KMS-11 (cell line): ENCODE measurements at regions not wholly inside any gene's neighbourhood (a gene's known extent, or its start where the extent isn't known, plus 50 kb on each side); places are given as distances from the start of the nearest gene placed in this dataset.

Experiments
- H2AFZ ChIP-seq: fragments of 200-600 bp; sonication (generic); 2 replicates; pipeline ENCODE4 v1.6.1; 2016; ENCODE audit warnings: antibody characterized with exemption, mixed run types, low read depth
- H3K27ac ChIP-seq: fragments of 200-600 bp; sonication (generic); 2 replicates; pipeline ENCODE4 v1.6.1; 2016; ENCODE audit warnings: mild to moderate bottlenecking, mixed run types
- H3K27me3 ChIP-seq: fragments of 200-600 bp; sonication (generic); 2 replicates; pipeline ENCODE4 v1.6.1; 2017; ENCODE audit warnings: mild to moderate bottlenecking, low read depth, mixed run types, moderate library complexity; ENCODE audit not compliant: insufficient read depth
- H3K36me3 ChIP-seq: fragments of 200-600 bp; sonication (generic); 2 replicates; pipeline ENCODE4 v1.6.1; 2017; ENCODE audit warnings: mild to moderate bottlenecking, mixed run types; ENCODE audit not compliant: insufficient read depth
- H3K4me1 ChIP-seq: fragments of 200-600 bp; sonication (generic); 2 replicates; pipeline ENCODE4 v1.6.1; 2016; ENCODE audit warnings: mild to moderate bottlenecking, low read depth, mixed run types; ENCODE audit not compliant: poor library complexity, severe bottlenecking
- H3K4me2 ChIP-seq: fragments of 200-600 bp; sonication (generic); 2 replicates; pipeline ENCODE4 v1.7.0; 2016; ENCODE audit warnings: mild to moderate bottlenecking, mixed run types
- H3K4me3 ChIP-seq: fragments of 200-600 bp; sonication (generic); IDR thresholded peaks from 2 replicates; pipeline ENCODE4 v1.6.1; 2017; ENCODE audit warnings: low read depth, low read length, mixed read lengths; ENCODE audit not compliant: insufficient read depth
- H3K79me2 ChIP-seq: fragments of 200-600 bp; sonication (generic); 2 replicates; pipeline ENCODE4 v1.6.1; 2016; ENCODE audit warnings: low read depth, mixed run types; ENCODE audit not compliant: insufficient read depth
- H3K9ac ChIP-seq: fragments of 200-600 bp; sonication (generic); 2 replicates; pipeline ENCODE4 v1.6.1; 2016; ENCODE audit warnings: mild to moderate bottlenecking, mixed run types
- H4K20me1 ChIP-seq: fragments of 200-600 bp; sonication (generic); 2 replicates; pipeline ENCODE4 v1.6.1; 2016; ENCODE audit warnings: mild to moderate bottlenecking, mixed run types; ENCODE audit not compliant: insufficient read depth
- CTCF ChIP-seq: fragments of 200-600 bp; sonication (generic); conservative IDR thresholded peaks from 2 replicates; pipeline ENCODE4 v1.6.1; 2017; ENCODE audit warnings: low read depth, mild to moderate bottlenecking, antibody characterized with exemption, low read length, moderate library complexity, mixed read lengths

- no peak overlapping the region for H2AFZ ChIP-seq
- TF ChIP-seq CTCF: no peak
- H3K4me1 ChIP-seq: no peaks in the 10 kb centered on the region
- H3K4me2 ChIP-seq: no peak overlapping the region
- no peak overlapping the region for H3K27ac ChIP-seq
- no peaks in the 10 kb centered on the region for H4K20me1 ChIP-seq
- H3K79me2 ChIP-seq: no peaks in the 10 kb centered on the region
- no peak overlapping the region for H3K4me3 ChIP-seq
- H3K27me3 ChIP-seq: no peaks in the 10 kb centered on the region
- no peaks in the 10 kb centered on the region for H3K36me3 ChIP-seq
- H3K9ac ChIP-seq: no peak overlapping the region
These were observed 902.7 kb upstream of the EPHA5 start for GRCh38 chr4:66572949-66573348.

- Histone ChIP-seq H3K79me2 (no peaks in the 10 kb centered on the region), H3K4me1 (no peaks in the 10 kb centered on the region), H3K9ac (no peak overlapping the region), H3K27me3 (no peaks in the 10 kb centered on the region), H2AFZ (no peak overlapping the region), H3K4me3 (no peak overlapping the region), H3K4me2 (no peak overlapping the region), H3K36me3 (no peaks in the 10 kb centered on the region), H3K27ac (no peak overlapping the region), H4K20me1 (no peaks in the 10 kb centered on the region)
- TF ChIP-seq CTCF: no peak
These were observed 900.9 kb upstream of the EPHA5 start for GRCh38 chr4:66571145-66571695.

- no peaks in the 10 kb centered on the region for H4K20me1 ChIP-seq
- H3K36me3 ChIP-seq: no peaks in the 10 kb centered on the region
- H2AFZ ChIP-seq: no peak overlapping the region
- no peak overlapping the region for H3K4me2 ChIP-seq
- no peak overlapping the region for H3K27ac ChIP-seq
- H3K27me3 ChIP-seq: no peaks in the 10 kb centered on the region
- H3K4me1 ChIP-seq: no peaks in the 10 kb centered on the region
- H3K9ac ChIP-seq: no peak overlapping the region
- no peak overlapping the region for H3K4me3 ChIP-seq
- no peaks in the 10 kb centered on the region for H3K79me2 ChIP-seq
- TF ChIP-seq CTCF: no peak
These were observed 898.9 kb upstream of the EPHA5 start for GRCh38 chr4:66569228-66569627.

GRCh38 chr4:66568431-66568830, 898.1 kb upstream of the EPHA5 start:
- Histone ChIP-seq H3K4me2 (no peak overlapping the region), H3K27me3 (no peaks in the 10 kb centered on the region), H3K9ac (no peak overlapping the region), H3K36me3 (no peaks in the 10 kb centered on the region), H3K27ac (no peak overlapping the region), H3K4me1 (no peaks in the 10 kb centered on the region), H3K79me2 (no peaks in the 10 kb centered on the region), H4K20me1 (no peaks in the 10 kb centered on the region), H2AFZ (no peak overlapping the region), H3K4me3 (no peak overlapping the region)
- no peak for TF ChIP-seq CTCF
